ENCODE measurements at regions not wholly inside any gene's neighbourhood (a gene's known extent, or its start where the extent isn't known, plus 50 kb on each side); places are given as distances from the start of the nearest gene placed in this dataset.
"Not testable (repeated sequence)": the region's sequence is repeated elsewhere in the genome, so short reads cannot be mapped to it uniquely, and the experiment has no call there.

DNA sequence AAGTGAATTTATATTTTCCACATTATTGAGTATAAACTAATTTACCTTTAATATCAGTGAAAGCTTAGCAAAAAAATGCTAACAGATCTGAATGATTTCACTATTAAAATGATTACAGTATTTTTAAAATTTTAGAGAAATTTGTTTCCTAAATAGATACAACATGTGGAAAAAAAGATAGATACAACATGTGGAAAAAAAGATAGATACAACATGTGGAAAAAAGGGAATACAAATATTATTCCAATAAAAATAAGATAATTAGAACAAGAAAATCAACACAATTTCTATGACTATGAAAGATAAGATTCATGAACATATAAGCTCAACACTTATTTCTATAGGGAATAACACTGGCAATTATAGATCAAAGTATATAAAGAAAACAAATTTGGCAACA, 865.9 kb upstream of the VRK2 start:
- ATAC-seq = no peak
- intact Hi-C loops (cut with DNase I) = no loop called here
- no peak for DNase-seq (ENCODE audit: low spot score)

GRCh38 chr2:57181315-57182038, 865.1 kb upstream of the VRK2 start:
- no peak for DNase-seq (ENCODE audit: low spot score)
- intact Hi-C loops (cut with DNase I) = no loop called here
- ATAC-seq = no peak

DNA sequence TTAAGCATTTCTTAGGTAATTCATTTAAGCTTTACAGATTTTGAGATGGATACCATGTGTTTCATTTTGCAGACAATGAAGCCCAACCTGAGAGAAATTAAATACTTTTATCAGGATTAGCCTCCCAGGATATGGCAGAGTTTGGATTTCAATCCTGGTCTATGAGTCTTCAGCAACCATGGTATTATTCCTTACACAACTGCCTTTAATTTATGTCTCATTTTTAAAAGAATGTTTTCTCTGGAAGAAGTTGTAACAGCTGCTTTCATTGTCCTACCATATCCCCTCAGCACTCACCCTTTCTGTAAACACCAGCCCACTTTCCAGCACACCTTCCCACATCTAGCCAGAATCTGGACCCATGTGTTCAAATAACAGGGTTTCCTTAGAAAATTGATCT, 863.7 kb upstream of the VRK2 start:
- ATAC-seq = no peak
- intact Hi-C loops (cut with DNase I) = no loop called here

DNA sequence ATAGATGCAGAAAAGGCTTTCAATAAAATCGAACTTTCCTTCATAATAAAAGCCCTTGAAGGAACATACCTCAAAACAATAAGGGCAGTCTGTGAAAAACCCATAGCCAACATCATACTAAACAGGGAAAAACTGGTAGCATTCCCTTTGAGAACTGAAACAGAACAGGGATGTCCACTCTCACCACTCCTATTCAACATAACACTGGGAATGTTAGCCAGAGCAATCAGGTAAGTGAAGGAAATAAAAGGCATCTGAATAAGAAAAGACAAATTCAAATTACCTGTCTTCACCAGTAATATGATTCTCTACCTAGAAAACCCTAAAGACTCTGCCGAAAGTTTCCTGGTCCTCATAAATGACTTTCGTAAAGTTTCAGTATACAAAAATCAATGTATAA, 861.0 kb upstream of the VRK2 start:
- ATAC-seq (no peak), DNase-seq (ENCODE audit: low spot score) (no peak)
- intact Hi-C loops (cut with DNase I) = no loop called here

More for the DNA sequence above, 863.7 kb upstream of the VRK2 start:
- DNase-seq (ENCODE audit: low spot score) = no peak

GRCh38 chr2:57190007-57190406, 856.6 kb upstream of the VRK2 start:
- DNase-seq (ENCODE audit: low spot score) = no peak
- ATAC-seq = no peak
- intact Hi-C loops (cut with DNase I) = no loop called here

- DNase-seq (ENCODE audit: low spot score) (no peak), ATAC-seq (no peak)
- intact Hi-C loops (cut with DNase I) = no loop called here
Measured at GRCh38 chr2:57199663-57200062, 846.9 kb upstream of the VRK2 start.

DNA sequence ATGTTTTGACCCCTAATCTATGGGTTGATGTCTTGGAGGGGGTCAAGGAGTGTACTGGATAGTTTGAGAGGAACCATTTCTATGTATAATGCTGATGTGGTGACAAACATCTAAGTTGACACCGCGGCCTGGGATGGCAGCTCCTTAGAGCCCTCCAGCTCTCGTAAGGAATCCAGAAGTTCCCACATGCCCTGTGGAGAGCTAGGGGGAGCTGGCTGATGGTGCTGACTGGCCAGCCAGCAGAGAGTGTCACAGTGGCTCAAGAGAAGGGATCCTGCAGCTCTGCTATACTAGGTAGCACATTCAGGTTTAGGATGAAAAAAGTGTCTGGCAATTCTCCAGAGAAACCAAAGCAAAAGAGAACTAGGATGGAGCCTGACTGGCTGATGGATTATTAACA, 842.2 kb upstream of the VRK2 start:
- intact Hi-C loops (cut with DNase I) = no loop called here
- ATAC-seq = no peak
- DNase-seq (ENCODE audit: low spot score) = no peak

DNA sequence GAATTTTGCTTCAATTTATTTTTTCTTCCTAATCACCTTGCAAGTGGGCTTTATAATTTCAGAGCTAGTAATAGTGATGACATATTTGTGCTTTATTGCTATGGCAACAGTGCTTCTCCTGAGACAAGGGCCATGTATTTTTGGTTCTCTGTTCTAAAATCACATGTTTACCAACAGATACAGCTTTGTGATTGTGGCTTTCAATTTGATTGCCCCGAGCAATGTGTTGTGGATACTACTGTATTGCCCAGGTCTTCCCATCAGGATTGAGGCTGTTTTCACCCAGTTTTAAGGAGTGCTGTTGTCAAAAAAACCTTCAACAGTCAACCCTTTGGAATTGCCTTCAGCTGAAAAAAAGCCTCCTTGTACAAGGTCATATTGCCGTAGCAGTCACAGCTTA, 841.4 kb upstream of the VRK2 start:
- DNase-seq (ENCODE audit: low spot score) (no peak), ATAC-seq (peak; percentile 23)
- intact Hi-C loops (cut with DNase I) = no loop called here

GRCh38 chr2:57207191-57207590, 839.4 kb upstream of the VRK2 start:
- ATAC-seq (peak; percentile 84), DNase-seq (ENCODE audit: low spot score) (no peak)
- intact Hi-C loops (cut with DNase I) = no loop called here

- intact Hi-C loops (cut with DNase I) = no loop called here
- DNase-seq (ENCODE audit: low spot score) = no peak
- peak; percentile 69 for ATAC-seq
Measured at GRCh38 chr2:57209799-57210198, 836.8 kb upstream of the VRK2 start.

- intact Hi-C loops (cut with DNase I) = no loop called here
- DNase-seq (ENCODE audit: low spot score) (no peak), ATAC-seq (no peak)
Measured at GRCh38 chr2:57210855-57211254, 835.8 kb upstream of the VRK2 start.

GRCh38 chr2:57217013-57217412, 829.6 kb upstream of the VRK2 start:
- ATAC-seq = no peak
- DNase-seq (ENCODE audit: low spot score) = no peak
- intact Hi-C loops (cut with DNase I) = no loop called here

GRCh38 chr2:57218206-57218605, 828.4 kb upstream of the VRK2 start:
- ATAC-seq (no peak), DNase-seq (ENCODE audit: low spot score) (no peak)
- intact Hi-C loops (cut with DNase I) = no loop called here

DNA sequence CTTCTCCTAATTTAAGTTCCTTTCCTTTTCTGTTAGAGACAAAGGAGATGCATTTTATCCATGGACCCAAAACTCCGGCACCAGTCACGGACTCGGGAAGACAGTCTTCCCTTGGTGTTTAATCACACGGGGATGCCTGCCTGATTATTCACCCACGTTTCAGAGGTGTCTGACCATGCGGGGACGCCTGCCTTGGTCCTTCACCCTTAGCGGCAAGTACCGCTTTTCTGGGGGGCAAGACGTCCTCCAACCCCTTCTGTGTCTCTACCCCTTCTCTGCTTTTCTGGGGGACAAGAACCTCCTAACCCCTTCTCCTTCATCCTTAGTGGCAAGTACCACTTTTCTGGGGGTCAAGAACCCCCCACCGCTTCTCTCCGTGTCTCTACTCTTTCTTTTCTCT, 816.9 kb upstream of the VRK2 start:
- ATAC-seq; DNase-seq (ENCODE audit: low spot score); intact Hi-C loops (cut with DNase I): not testable (repeated sequence)

DNA sequence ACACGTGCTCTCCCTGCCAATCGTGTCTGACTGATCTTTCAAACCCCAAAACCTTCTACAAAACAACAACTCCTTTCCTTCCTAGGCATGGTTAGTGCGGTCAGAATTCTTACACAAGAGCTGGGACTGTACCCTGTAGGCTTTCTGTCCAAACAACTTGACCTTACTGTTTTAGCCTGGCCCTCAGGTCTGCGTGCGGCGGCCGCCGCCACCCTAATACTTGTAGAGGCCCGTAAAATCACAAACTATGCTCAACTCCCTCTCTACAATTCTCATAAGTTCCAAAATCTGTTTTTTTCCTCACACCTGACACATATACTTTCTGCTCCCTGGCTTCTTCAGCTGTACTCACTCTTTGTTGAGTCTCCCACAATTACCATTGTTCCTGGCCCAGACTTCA, 814.3 kb upstream of the VRK2 start:
- DNase-seq (ENCODE audit: low spot score); intact Hi-C loops (cut with DNase I); ATAC-seq: not testable (repeated sequence)

DNA sequence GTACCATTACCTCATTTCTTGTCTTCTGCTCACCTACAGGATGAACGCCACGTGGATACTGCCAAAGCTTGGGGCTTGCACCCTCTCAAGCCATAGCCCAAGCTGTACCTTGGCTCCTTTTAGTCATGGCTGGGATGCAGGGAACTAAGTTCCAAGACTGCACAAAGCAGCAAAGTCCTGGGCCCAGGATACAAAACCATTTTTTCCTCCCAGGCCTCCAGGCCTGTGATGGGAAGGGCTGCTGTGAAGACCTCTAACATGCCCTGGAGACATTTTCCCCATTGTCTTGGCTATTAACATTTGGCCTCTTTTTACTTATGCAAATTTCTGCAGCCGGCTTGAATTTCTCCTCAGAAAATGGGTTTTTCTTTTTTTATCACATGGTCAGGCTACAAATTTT, 795.1 kb upstream of the VRK2 start:
- DNase-seq (ENCODE audit: low spot score); intact Hi-C loops (cut with DNase I): not testable (repeated sequence)

GRCh38 chr2:57276408-57276807, 770.2 kb upstream of the VRK2 start:
- ATAC-seq; DNase-seq (ENCODE audit: low spot score); intact Hi-C loops (cut with DNase I): not testable (repeated sequence)

More for the DNA sequence above, 795.1 kb upstream of the VRK2 start:
- not testable (repeated sequence) for ATAC-seq

- intact Hi-C loops (cut with DNase I) = no loop called here
- no peak for DNase-seq (ENCODE audit: low spot score)
- ATAC-seq = no peak
Measured at GRCh38 chr2:57278451-57278850, 768.2 kb upstream of the VRK2 start.

DNA sequence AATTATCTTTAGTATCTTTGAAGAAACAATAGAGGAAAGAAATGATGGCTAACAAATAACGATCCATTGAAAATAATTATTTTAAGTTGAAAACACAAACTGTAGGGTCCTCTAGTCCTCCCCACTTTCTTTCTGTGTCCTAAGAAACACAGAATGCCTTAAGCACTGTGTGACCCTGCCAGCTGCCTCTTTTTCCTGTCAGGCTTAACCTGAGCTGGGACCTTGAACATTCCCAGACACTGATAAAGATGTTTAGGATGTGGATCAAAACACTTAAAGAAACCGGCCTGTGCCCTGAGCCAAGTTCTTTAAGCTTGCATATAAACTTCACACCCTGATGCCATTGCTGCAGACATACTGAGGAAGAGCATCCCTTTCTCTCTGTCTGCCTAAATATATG, 755.4 kb upstream of the VRK2 start:
- DNase-seq (ENCODE audit: low spot score) = no peak
- ATAC-seq = no peak
- intact Hi-C loops (cut with DNase I) = no loop called here

- DNase-seq (ENCODE audit: low spot score) (no peak), ATAC-seq (no peak)
- intact Hi-C loops (cut with DNase I) = no loop called here
Measured at GRCh38 chr2:57296795-57297517, 749.6 kb upstream of the VRK2 start.

- DNase-seq (ENCODE audit: low spot score) = no peak
- intact Hi-C loops (cut with DNase I) = no loop called here
- no peak for ATAC-seq
Measured at GRCh38 chr2:57313678-57314077, 732.9 kb upstream of the VRK2 start.

All from sciatic nerve (tissue), 2 donors.